ENCODE measurements at regions not wholly inside any gene's neighbourhood (a gene's known extent, or its start where the extent isn't known, plus 50 kb on each side); places are given as distances from the start of the nearest gene placed in this dataset.

GRCh38 chr1:187326557-187326956, 497.8 kb downstream of the PLA2G4A start:
- no peak for FAIRE-seq

DNA sequence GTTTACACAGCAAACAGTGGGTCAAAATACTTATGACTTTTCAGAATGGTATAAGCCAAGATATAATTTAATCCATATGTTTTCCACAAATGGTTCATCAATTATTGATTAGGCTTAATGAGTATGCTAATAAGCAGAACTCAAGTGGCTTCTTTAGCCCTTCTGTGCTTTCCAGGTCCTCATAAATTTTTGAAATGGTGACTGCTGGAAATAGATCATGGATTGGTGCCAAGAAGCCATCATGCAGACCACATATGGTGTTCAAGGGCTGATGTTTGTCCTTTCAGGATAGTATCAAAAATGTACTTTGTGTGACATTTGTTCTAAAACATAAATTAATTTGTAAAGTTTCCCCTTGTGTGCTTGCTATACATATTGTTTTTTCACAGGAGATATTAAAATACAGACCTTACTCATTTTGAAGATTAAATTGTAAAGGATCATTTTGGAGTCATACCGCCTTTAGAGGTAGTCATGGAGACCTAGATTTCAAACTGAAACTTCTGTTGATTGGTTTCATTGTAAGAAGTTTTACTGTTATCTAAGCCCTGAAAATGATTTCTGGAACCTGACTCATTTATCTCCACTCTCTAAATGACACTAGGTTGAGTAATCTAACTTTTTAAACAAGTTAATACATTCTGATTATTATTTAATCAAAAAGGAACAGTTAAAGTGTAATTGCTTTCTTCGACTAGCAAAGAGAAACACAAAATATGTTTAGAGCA, 507.9 kb downstream of the PLA2G4A start:
- no peak for FAIRE-seq

GRCh38 chr1:187338762-187339412, 510.1 kb downstream of the PLA2G4A start:
- FAIRE-seq = no peak

- FAIRE-seq = peak; percentile 66
Measured at GRCh38 chr1:187342495-187342894, 513.7 kb downstream of the PLA2G4A start.

- FAIRE-seq = no peak
Measured at GRCh38 chr1:187374082-187374481, 545.3 kb downstream of the PLA2G4A start.

- no peak for FAIRE-seq
Measured at GRCh38 chr1:187374742-187375141, 546.0 kb downstream of the PLA2G4A start.

GRCh38 chr1:187383366-187383765, 554.6 kb downstream of the PLA2G4A start:
- FAIRE-seq = no peak

- no peak for FAIRE-seq
Measured at GRCh38 chr1:187384504-187384903, 555.8 kb downstream of the PLA2G4A start.

- no peak for FAIRE-seq
Measured at GRCh38 chr1:187390215-187390818, 561.6 kb downstream of the PLA2G4A start.

DNA sequence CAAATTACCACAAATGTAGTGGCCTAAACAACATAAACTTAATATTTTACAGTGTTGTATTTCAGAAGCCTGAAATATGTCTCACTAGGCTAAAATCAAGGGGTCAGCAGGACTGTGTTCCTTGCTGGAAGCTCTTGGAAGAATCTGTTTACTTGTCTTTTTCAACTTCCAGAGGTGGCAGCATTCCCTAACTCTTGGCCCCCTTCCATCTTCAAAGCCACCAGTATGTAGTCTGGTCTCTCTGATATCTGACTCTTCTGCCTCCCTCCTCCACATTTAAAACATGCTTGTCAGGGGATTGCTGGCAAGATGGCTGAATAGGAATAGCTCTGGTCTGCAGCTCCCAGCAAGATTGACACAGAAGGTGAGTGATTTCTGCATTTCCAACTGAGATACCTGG, 567.5 kb downstream of the PLA2G4A start:
- no peak for FAIRE-seq

- FAIRE-seq = no peak
Measured at GRCh38 chr1:187396929-187397796, 568.4 kb downstream of the PLA2G4A start.

DNA sequence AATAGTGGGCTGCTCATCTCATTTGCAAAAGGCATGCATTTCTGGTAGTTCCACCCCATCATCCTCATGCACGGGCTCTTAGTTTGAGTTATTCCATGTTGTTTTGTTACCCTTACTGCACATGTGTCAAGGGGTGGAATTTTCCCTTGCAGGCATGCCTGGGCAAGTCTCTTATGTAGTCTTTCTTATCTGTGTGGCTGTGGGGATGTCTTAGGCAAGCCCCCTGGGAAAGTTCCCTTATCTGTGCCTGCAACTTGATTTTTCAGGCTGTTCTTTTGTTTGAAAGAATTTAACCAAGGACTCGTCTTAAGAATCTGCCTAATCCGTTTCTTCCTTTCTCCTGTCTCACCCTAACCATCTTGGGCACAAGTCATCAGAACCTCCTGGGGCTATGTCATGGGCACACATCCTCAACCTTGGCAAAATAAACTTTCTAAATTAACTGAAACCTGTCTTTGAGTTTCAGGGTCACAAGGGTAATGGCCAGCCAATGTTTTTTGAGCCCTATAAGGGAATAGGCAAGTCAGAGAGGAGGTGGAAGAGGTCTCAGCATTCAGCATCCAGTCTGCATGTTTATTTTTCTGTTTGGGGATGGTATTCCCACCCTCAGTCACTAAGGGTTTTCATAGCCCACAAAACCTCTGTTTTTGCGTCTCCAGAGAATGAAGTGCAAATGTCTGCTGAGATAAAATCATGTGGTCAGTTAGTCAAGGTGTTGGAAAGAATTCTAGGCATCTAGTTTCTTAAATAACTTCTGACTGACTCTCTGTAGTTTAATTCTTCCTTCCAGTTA, 579.7 kb downstream of the PLA2G4A start:
- FAIRE-seq = no peak

DNA sequence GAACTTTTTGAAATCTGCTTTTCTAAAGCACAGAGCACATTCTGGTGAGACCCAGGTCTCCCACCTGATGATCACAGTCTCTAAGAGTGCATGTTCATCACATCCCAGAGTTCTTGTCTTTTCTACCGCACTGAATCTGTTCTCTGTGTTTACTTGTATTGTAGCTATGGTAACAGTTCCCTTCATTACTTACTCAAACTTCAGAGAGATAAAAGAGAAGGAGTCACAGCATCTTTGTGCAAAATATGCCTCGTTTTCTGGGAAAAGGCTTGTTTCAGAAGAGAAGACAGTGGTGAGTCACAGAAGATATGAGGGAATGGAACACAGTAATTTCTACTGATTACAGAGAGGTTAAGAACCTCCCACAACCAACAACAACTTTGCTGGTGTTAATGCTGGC, 580.6 kb downstream of the PLA2G4A start:
- FAIRE-seq = no peak

DNA sequence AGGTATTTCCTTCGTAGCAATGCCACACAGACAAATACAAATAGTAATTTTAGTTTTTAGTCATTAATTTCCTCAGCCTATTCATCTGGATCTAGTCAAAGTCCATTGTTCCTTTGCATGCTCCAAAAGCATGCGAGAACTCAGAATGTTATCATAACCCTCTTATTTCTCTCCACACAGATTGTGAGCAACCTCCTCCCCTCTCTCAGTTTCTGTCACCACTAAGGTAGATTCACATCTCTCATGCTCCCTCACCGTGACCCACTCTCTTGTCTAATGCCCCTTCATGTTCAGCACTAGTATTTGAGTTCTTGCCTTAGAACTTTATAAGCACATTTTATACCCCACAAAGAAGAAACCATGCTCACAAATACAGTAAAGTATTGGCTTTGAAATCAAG, 582.4 kb downstream of the PLA2G4A start:
- FAIRE-seq = no peak

GRCh38 chr1:187413405-187414169, 584.8 kb downstream of the PLA2G4A start:
- no peak for FAIRE-seq

DNA sequence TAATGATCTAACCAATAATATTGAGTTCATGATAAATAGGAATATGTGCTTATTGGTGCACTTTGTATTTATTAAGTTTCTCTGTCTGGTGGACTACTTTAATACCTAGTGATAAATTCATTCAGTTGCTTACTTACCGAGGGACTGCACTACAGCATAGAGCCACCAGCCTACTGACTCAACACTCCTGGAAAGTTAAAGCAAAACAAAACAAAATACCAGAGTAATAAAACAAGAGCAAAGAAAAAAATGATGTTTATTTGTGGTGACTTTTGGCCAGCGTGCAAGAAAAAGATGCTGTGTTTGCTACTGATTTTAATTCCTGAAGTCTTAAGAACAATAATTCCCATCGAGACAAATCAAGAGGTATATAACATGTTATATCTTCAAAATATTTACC, 586.3 kb downstream of the PLA2G4A start:
- FAIRE-seq = no peak

DNA sequence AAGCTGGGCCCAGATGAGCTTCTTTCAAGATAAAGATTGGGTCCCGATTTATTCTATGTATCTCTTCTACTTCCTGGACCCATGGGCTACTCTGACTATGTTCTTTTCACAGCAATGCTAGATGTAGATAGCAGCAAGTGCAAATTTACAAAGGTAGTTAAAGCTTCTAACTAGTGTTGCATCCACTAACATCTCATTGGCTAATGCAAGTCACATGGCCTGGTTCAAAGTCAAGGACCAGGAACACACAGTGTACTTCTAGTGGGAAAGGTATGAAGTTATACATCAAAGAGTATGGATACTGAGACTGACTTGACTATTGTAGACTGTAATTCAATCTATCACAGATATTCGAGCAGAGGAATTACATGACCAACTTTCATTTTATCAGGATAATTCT, 588.8 kb downstream of the PLA2G4A start:
- no peak for FAIRE-seq

DNA sequence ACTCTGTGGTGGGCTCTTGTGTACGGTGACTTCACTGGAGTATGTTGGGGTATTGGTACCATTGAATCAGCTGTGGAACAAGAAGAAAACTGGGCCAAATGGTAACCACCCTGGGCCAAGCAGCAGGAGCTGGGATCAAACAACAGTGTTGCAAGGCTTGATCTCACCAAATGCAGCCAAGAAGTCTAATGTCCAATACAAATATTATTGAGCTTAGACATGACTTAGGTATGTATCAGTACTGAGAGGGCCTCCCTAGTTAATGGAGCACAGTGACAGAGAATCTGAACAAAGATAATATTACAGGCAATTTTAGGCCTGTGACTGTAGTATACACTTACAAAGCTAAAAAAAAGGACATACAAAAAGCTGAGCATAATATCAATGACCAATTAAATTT, 604.8 kb downstream of the PLA2G4A start:
- FAIRE-seq = no peak

- FAIRE-seq = no peak
Measured at GRCh38 chr1:187442603-187443002, 613.9 kb downstream of the PLA2G4A start.

GRCh38 chr1:187443939-187444338, 615.2 kb downstream of the PLA2G4A start:
- FAIRE-seq = no peak

- no peak for FAIRE-seq
Measured at GRCh38 chr1:187445066-187445465, 616.3 kb downstream of the PLA2G4A start.

- no peak for FAIRE-seq
Measured at GRCh38 chr1:187451238-187451637, 622.5 kb downstream of the PLA2G4A start.
